ENCODE measurements at regions not wholly inside any gene's neighbourhood (a gene's known extent, or its start where the extent isn't known, plus 50 kb on each side); places are given as distances from the start of the nearest gene placed in this dataset.

DNA sequence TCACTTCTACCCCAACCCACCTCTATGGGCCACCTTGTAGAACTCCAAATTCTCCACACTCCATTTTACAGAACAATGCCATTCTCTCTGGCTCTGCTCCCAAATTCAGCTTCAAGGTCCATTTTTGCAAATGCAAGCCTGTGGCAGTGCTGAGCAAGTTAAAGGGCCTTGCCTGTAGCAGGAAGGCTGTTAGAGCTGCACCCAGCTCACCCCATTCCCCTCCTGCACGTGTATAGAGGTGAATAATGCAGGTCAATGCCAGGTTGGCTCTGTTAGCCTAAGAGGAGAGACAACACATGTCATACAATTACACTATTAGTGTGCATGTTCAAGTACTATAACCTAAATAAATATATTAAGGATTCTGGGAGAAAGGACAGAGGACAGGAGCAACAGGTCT, 120.4 kb downstream of the TBX5 start:
- no peak for TF ChIP-seq SIN3A (IDR thresholded peaks at IDR 0.05; ENCODE audit: borderline replicate concordance, insufficient read depth, low read length)
- TF ChIP-seq TAF1 (IDR thresholded peaks at IDR 0.05; ENCODE audit: borderline replicate concordance, insufficient read depth, low read length) = no peak
- TF ChIP-seq FOXP2 (optimal IDR thresholded peaks at IDR 0.05; ENCODE audit: borderline replicate concordance, extremely low read depth, extremely low read length, insufficient read depth) = no peak
- no peak for TF ChIP-seq REST (IDR thresholded peaks at IDR 0.05; ENCODE audit: insufficient read depth in 1 of 2, low read depth in 2 of 2, low read length in 2 of 2)
- no peak for TF ChIP-seq POLR2AphosphoS5 (IDR thresholded peaks at IDR 0.05; ENCODE audit: low read depth, low read length)

GRCh38 chr12:114284041-114284440, 121.9 kb downstream of the TBX5 start:
- TF ChIP-seq POLR2AphosphoS5 (IDR thresholded peaks at IDR 0.05; ENCODE audit: low read depth, low read length) (no peak), SIN3A (IDR thresholded peaks at IDR 0.05; ENCODE audit: borderline replicate concordance, insufficient read depth, low read length) (no peak), REST (IDR thresholded peaks at IDR 0.05; ENCODE audit: insufficient read depth in 1 of 2, low read depth in 2 of 2, low read length in 2 of 2) (no peak), FOXP2 (optimal IDR thresholded peaks at IDR 0.05; ENCODE audit: borderline replicate concordance, extremely low read depth, extremely low read length, insufficient read depth) (no peak), TAF1 (IDR thresholded peaks at IDR 0.05; ENCODE audit: borderline replicate concordance, insufficient read depth, low read length) (no peak)

- TF ChIP-seq SIN3A (IDR thresholded peaks at IDR 0.05; ENCODE audit: borderline replicate concordance, insufficient read depth, low read length) = no peak
These were observed 129.8 kb downstream of the TBX5 start for GRCh38 chr12:114275932-114276785.

DNA sequence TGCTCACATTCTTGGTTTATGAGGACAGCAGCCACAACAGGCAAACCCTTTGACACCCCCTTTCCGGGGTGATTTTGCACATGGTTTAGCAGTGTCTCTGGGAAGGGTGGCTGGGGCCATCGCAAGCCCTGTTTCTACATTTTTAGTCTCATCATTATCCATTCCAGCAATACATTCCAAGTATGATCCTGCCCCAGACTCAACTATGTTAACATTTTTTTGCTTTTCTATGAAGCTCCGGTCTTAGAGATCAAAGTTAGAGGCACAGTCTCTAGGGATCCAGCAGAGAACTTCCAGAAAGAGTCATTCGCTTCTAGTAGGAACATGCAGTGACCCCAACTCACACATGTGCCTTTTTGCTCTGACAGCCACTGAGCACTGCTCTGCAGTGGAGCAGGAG, 130.9 kb downstream of the TBX5 start:
- no peak for TF ChIP-seq POLR2AphosphoS5 (IDR thresholded peaks at IDR 0.05; ENCODE audit: low read depth, low read length)
- TF ChIP-seq TAF1 (IDR thresholded peaks at IDR 0.05; ENCODE audit: borderline replicate concordance, insufficient read depth, low read length) = no peak
- TF ChIP-seq SIN3A (IDR thresholded peaks at IDR 0.05; ENCODE audit: borderline replicate concordance, insufficient read depth, low read length) = no peak
- no peak for TF ChIP-seq FOXP2 (optimal IDR thresholded peaks at IDR 0.05; ENCODE audit: borderline replicate concordance, extremely low read depth, extremely low read length, insufficient read depth)
- TF ChIP-seq REST (IDR thresholded peaks at IDR 0.05; ENCODE audit: insufficient read depth in 1 of 2, low read depth in 2 of 2, low read length in 2 of 2) = no peak

- TF ChIP-seq POLR2AphosphoS5 (IDR thresholded peaks at IDR 0.05; ENCODE audit: low read depth, low read length) (no peak), TAF1 (IDR thresholded peaks at IDR 0.05; ENCODE audit: borderline replicate concordance, insufficient read depth, low read length) (no peak), FOXP2 (optimal IDR thresholded peaks at IDR 0.05; ENCODE audit: borderline replicate concordance, extremely low read depth, extremely low read length, insufficient read depth) (no peak)
These were observed 131.8 kb downstream of the TBX5 start for GRCh38 chr12:114274131-114274530.

DNA sequence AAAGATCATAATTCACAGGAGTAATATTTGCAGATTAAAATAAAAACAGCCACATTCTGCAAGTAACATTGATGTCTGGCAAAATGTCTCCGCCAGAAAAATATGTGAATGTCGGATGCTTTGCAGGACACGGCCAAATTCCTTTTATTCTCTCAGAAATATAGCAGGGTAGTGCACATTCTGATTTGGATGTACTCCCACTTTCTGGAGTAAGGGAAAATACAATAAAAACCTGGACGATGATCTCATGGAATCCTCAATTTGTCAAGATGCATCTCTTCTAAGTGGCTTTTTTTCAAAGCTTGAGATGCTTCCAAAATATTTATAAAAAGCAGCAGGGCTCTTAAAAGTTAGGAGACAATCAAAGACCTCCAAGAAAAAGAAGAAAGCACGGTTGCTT, 133.3 kb downstream of the TBX5 start:
- TF ChIP-seq POLR2AphosphoS5 (IDR thresholded peaks at IDR 0.05; ENCODE audit: low read depth, low read length) = no peak
